ENCODE measurements at regions not wholly inside any gene's neighbourhood (a gene's known extent, or its start where the extent isn't known, plus 50 kb on each side); places are given as distances from the start of the nearest gene placed in this dataset.

GRCh38 chr5:93008502-93009207 is 572.4 kb downstream of the NR2F1-AS1 start:
- TF ChIP-seq CTCF (conservative IDR thresholded peaks at IDR 0.05; ENCODE audit: low read depth in 2 of 2) (no peak), REST (IDR thresholded peaks at IDR 0.05; ENCODE audit: unreplicated experiment) (no peak)

Measured in GM23338 (cell line).